A673 (cell line): ENCODE measurements at regions not wholly inside any gene's neighbourhood (a gene's known extent, or its start where the extent isn't known, plus 50 kb on each side); places are given as distances from the start of the nearest gene placed in this dataset.

Experiments used
- EZH2 ChIP-seq: fragments of 200-600 bp; sonication (generic); IDR thresholded peaks from 2 replicates; pipeline ENCODE4 v1.6.1; 2017; ENCODE audit warnings: borderline replicate concordance, low read depth, mild to moderate bottlenecking, mixed read lengths, antibody characterized with exemption, low read length; ENCODE audit not compliant: poor library complexity, severe bottlenecking
- TF ChIP-seq, protein P1 (sequence below): fragments of 300-800, 200-600 bp; sonication (generic); conservative IDR thresholded peaks from 2 replicates; pipeline ENCODE4 v1.5.1; 2017; ENCODE audit warnings: low read depth, mild to moderate bottlenecking, antibody characterized with exemption, low read length, moderate library complexity, mixed read lengths

DNA sequence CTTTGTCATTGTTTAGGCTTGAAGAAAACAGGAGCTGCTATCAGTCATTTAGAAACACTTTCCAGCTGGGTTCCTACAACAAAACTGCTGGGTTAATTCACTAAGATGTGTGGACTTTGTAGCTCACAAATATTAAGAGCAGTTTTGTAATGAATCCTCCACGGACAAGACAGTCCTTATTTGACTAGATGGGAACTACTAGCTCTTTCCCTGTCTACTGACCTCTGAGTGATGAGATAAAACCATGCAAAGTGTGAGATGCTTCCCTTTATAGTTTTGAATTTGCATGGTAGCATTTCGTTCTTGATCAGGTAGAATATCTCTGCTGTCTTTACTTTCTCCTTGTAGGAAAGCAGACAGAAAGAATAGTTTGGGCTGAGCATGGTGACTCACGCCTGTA, 72.9 kb upstream of the STXBP6 start:
- TF ChIP-seq, protein P1, sequence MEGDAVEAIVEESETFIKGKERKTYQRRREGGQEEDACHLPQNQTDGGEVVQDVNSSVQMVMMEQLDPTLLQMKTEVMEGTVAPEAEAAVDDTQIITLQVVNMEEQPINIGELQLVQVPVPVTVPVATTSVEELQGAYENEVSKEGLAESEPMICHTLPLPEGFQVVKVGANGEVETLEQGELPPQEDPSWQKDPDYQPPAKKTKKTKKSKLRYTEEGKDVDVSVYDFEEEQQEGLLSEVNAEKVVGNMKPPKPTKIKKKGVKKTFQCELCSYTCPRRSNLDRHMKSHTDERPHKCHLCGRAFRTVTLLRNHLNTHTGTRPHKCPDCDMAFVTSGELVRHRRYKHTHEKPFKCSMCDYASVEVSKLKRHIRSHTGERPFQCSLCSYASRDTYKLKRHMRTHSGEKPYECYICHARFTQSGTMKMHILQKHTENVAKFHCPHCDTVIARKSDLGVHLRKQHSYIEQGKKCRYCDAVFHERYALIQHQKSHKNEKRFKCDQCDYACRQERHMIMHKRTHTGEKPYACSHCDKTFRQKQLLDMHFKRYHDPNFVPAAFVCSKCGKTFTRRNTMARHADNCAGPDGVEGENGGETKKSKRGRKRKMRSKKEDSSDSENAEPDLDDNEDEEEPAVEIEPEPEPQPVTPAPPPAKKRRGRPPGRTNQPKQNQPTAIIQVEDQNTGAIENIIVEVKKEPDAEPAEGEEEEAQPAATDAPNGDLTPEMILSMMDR = no peak
- no peak for TF ChIP-seq EZH2
